Activated gamma-delta T cell treated with anti-CD3 and anti-CD28 coated beads, Interleukin-2, amount 50 U/mL, for 16 hours (primary cell): ENCODE measurements at regions not wholly inside any gene's neighbourhood (a gene's known extent, or its start where the extent isn't known, plus 50 kb on each side); places are given as distances from the start of the nearest gene placed in this dataset.
"Not testable (repeated sequence)": the region's sequence is repeated elsewhere in the genome, so short reads cannot be mapped to it uniquely, and the experiment has no call there.

Source experiments
- DNase-seq: peaks from one replicate; pipeline ENCODE4 v3.0.0-alpha.2; 2020; ENCODE audit warnings: low read depth

- DNase-seq = no peak
Measured at GRCh38 chr12:131552492-131552863, 158.4 kb upstream of the SFSWAP start.

GRCh38 chr12:131553096-131553777 lies 157.7 kb upstream of the SFSWAP start:
- DNase-seq = no peak

- no peak for DNase-seq
Measured at GRCh38 chr12:131555197-131555846, 155.6 kb upstream of the SFSWAP start.

- no peak for DNase-seq
Measured at GRCh38 chr12:131555866-131556265, 155.0 kb upstream of the SFSWAP start.

- DNase-seq = no peak
Measured at GRCh38 chr12:131557078-131557709, 153.7 kb upstream of the SFSWAP start.

- DNase-seq = no peak
Measured at GRCh38 chr12:131559517-131560516, 151.1 kb upstream of the SFSWAP start.

GRCh38 chr12:131561051-131561450 lies 149.8 kb upstream of the SFSWAP start:
- DNase-seq = no peak

GRCh38 chr12:131561891-131562684 lies 148.8 kb upstream of the SFSWAP start:
- DNase-seq = no peak

- DNase-seq = not testable (repeated sequence)
Measured at GRCh38 chr12:131564138-131564727, 146.7 kb upstream of the SFSWAP start.

GRCh38 chr12:131564845-131565244 lies 146.0 kb upstream of the SFSWAP start:
- no peak for DNase-seq

- DNase-seq = no peak
Measured at GRCh38 chr12:131565267-131566015, 145.4 kb upstream of the SFSWAP start.

GRCh38 chr12:131568336-131568735 lies 142.6 kb upstream of the SFSWAP start:
- no peak for DNase-seq

- DNase-seq = no peak
Measured at GRCh38 chr12:131570596-131570995, 140.3 kb upstream of the SFSWAP start.

GRCh38 chr12:131571827-131572226 lies 139.1 kb upstream of the SFSWAP start:
- no peak for DNase-seq

GRCh38 chr12:131572626-131573025 lies 138.3 kb upstream of the SFSWAP start:
- DNase-seq = no peak

GRCh38 chr12:131573631-131574394 lies 137.1 kb upstream of the SFSWAP start:
- DNase-seq = no peak

GRCh38 chr12:131574395-131574771 lies 136.5 kb upstream of the SFSWAP start:
- no peak for DNase-seq

GRCh38 chr12:131575371-131575770 lies 135.5 kb upstream of the SFSWAP start:
- no peak for DNase-seq

GRCh38 chr12:131576734-131577133 lies 134.2 kb upstream of the SFSWAP start:
- not testable (repeated sequence) for DNase-seq
